ENCODE measurements at regions not wholly inside any gene's neighbourhood (a gene's known extent, or its start where the extent isn't known, plus 50 kb on each side); places are given as distances from the start of the nearest gene placed in this dataset.

DNA sequence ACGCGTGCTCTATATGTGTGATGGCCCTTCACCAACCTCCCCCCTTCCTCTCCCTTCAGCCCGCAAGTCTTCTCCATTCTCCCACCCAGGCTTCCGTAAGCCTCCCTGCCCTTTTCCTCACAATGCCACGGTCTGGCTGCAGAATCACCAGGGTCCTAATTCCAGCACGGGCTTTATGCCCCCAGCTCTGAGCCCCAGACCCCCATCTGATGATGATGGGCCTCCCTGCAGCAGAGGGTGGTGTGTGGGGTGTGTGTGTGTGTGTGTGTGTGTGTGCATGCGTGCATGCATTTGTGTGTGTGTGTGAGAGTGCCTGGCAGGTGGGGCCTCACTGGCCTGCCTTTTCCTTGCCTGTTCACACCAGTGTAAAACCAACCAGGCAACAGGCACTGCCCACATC, 109.9 kb downstream of the OAT start:
- no peak for FAIRE-seq
- no peaks in the 10 kb centered on the region for H3K79me2 ChIP-seq (ENCODE audit: control insufficient read depth, insufficient read depth, low read length)
- dilution Hi-C loops (cut with MboI; ENCODE audit: extremely low pct_ligation_motif_present, low sequenced_read_pairs) = no loop called here

DNA sequence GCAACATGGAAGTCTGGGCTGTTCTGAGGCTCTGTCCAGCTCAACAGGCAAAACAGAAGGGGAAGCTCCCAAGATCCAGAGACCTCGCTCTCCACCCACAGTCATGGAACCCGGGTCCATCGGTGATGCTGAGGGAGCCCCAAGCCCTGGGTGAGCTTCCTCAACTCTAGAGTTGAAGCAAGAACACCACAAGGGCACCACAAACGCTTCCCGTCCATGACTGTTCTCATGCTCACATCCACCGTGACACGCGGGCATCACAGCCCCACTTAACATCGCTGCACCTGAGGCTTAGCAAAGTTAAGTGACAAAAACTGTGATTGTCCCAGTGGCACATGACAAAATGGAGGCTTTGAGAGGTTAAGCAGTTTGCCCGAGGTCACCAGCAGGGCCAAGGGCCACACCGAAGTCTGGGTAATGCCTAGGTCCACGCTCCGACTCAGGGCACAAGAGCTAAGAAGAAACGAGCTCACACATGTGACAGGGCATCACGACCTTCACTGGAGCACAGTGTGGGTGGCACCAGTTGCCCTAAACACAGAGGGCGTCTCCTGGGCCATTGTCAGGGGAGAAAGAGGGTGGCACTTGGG, 110.6 kb downstream of the OAT start:
- no peak overlapping the region for H3K27ac ChIP-seq (ENCODE audit: control insufficient read depth, insufficient read depth, low read length)
- no peak for FAIRE-seq
- no peak overlapping the region for H3K9ac ChIP-seq (ENCODE audit: control insufficient read depth, extremely low read depth, insufficient read depth, low read length)
- dilution Hi-C loops (cut with MboI; ENCODE audit: extremely low pct_ligation_motif_present, low sequenced_read_pairs) = no loop called here
- DNase-seq (ENCODE audit: low read depth, low spot score) = no peak
- TF ChIP-seq, protein P1, sequence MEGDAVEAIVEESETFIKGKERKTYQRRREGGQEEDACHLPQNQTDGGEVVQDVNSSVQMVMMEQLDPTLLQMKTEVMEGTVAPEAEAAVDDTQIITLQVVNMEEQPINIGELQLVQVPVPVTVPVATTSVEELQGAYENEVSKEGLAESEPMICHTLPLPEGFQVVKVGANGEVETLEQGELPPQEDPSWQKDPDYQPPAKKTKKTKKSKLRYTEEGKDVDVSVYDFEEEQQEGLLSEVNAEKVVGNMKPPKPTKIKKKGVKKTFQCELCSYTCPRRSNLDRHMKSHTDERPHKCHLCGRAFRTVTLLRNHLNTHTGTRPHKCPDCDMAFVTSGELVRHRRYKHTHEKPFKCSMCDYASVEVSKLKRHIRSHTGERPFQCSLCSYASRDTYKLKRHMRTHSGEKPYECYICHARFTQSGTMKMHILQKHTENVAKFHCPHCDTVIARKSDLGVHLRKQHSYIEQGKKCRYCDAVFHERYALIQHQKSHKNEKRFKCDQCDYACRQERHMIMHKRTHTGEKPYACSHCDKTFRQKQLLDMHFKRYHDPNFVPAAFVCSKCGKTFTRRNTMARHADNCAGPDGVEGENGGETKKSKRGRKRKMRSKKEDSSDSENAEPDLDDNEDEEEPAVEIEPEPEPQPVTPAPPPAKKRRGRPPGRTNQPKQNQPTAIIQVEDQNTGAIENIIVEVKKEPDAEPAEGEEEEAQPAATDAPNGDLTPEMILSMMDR (optimal IDR thresholded peaks at IDR 0.05 in 1 of 3, IDR thresholded peaks at IDR 0.05 in 1 of 3, conservative IDR thresholded peaks at IDR 0.05 in 1 of 3; ENCODE audit: extremely low read depth in 1 of 3, insufficient read depth in 2 of 3, low read length in 3 of 3) = no peak
- TF ChIP-seq EZH2 (IDR thresholded peaks at IDR 0.05; ENCODE audit: low read length) = no peak
- H2AFZ ChIP-seq (ENCODE audit: control insufficient read depth, low read length) = no peak overlapping the region
- no peaks in the 10 kb centered on the region for H3K9me1 ChIP-seq (ENCODE audit: control insufficient read depth, extremely low read depth, insufficient read depth, low read length)
- H3K79me2 ChIP-seq (ENCODE audit: control insufficient read depth, insufficient read depth, low read length) = no peaks in the 10 kb centered on the region
- no peaks in the 10 kb centered on the region for H3K4me1 ChIP-seq (ENCODE audit: control insufficient read depth, extremely low read depth, insufficient read depth, low read length)
- peaks cover 4% of the 10 kb centered on the region for H3K27me3 ChIP-seq (ENCODE audit: control insufficient read depth, extremely low read depth, insufficient read depth, low read length)
- no peaks in the 10 kb centered on the region for H3K36me3 ChIP-seq (ENCODE audit: control insufficient read depth in 2 of 2, extremely low read depth in 1 of 2, insufficient read depth in 2 of 2, low read length in 2 of 2)
- H3K4me2 ChIP-seq (ENCODE audit: control insufficient read depth, extremely low read depth, insufficient read depth, low read depth, low read length) = no peak overlapping the region
- no peaks in the 10 kb centered on the region for H4K20me1 ChIP-seq (ENCODE audit: control insufficient read depth, extremely low read depth, insufficient read depth, low read length)
- no peaks in the 10 kb centered on the region for H3K9me3 ChIP-seq (ENCODE audit: control insufficient read depth, low read depth, low read length)
- no peak overlapping the region for H3K4me3 ChIP-seq (ENCODE audit: control insufficient read depth in 2 of 3, extremely low read depth in 1 of 3, insufficient read depth in 2 of 3, low read depth in 1 of 3, low read length in 3 of 3)

More for the DNA sequence above, 109.9 kb downstream of the OAT start:
- no peak overlapping the region for H2AFZ ChIP-seq (ENCODE audit: control insufficient read depth, low read length)
- no peak for TF ChIP-seq EZH2 (IDR thresholded peaks at IDR 0.05; ENCODE audit: low read length)
- TF ChIP-seq, protein P1 (optimal IDR thresholded peaks at IDR 0.05 in 1 of 3, IDR thresholded peaks at IDR 0.05 in 1 of 3, conservative IDR thresholded peaks at IDR 0.05 in 1 of 3; ENCODE audit: extremely low read depth in 1 of 3, insufficient read depth in 2 of 3, low read length in 3 of 3) = no peak
- H3K36me3 ChIP-seq (ENCODE audit: control insufficient read depth in 2 of 2, extremely low read depth in 1 of 2, insufficient read depth in 2 of 2, low read length in 2 of 2) = no peaks in the 10 kb centered on the region
- no peak overlapping the region for H3K4me3 ChIP-seq (ENCODE audit: control insufficient read depth in 2 of 3, extremely low read depth in 1 of 3, insufficient read depth in 2 of 3, low read depth in 1 of 3, low read length in 3 of 3)
- no peak overlapping the region for H3K4me2 ChIP-seq (ENCODE audit: control insufficient read depth, extremely low read depth, insufficient read depth, low read depth, low read length)
- no peak overlapping the region for H3K9ac ChIP-seq (ENCODE audit: control insufficient read depth, extremely low read depth, insufficient read depth, low read length)
- no peaks in the 10 kb centered on the region for H4K20me1 ChIP-seq (ENCODE audit: control insufficient read depth, extremely low read depth, insufficient read depth, low read length)
- no peaks in the 10 kb centered on the region for H3K4me1 ChIP-seq (ENCODE audit: control insufficient read depth, extremely low read depth, insufficient read depth, low read length)
- no peak for DNase-seq (ENCODE audit: low read depth, low spot score)
- H3K27ac ChIP-seq (ENCODE audit: control insufficient read depth, insufficient read depth, low read length) = no peak overlapping the region
- no peaks in the 10 kb centered on the region for H3K9me1 ChIP-seq (ENCODE audit: control insufficient read depth, extremely low read depth, insufficient read depth, low read length)
- H3K9me3 ChIP-seq (ENCODE audit: control insufficient read depth, low read depth, low read length) = no peaks in the 10 kb centered on the region
- peaks cover 4% of the 10 kb centered on the region for H3K27me3 ChIP-seq (ENCODE audit: control insufficient read depth, extremely low read depth, insufficient read depth, low read length)
